ENCODE measurements at regions not wholly inside any gene's neighbourhood (a gene's known extent, or its start where the extent isn't known, plus 50 kb on each side); places are given as distances from the start of the nearest gene placed in this dataset.

DNA sequence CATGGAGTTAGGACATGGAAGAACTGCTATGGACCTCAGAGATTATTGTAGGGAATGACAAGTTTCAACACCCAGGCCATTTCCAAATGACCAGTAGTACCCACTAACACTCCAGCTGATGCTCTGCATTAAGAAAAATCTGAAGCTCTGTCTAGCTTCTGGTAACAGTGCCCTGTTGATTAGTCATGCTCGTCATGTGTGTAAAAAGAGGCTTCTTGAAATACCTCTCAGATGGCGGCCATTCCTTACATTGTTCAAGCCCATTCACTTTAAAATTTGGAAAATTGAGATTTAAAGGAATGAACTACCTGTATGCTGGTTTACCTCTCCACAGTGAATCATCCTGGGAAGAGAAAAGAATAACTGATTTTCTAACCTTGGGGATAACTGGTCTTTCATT, 527.9 kb upstream of the ARGLU1 start:
- H3K36me3 ChIP-seq (ENCODE audit: low read depth, low read length) = no peaks in the 10 kb centered on the region
- no peak overlapping the region for H2AFZ ChIP-seq (ENCODE audit: low read length)
- no peak for TF ChIP-seq EZH2 (IDR thresholded peaks at IDR 0.05; ENCODE audit: low read length, unreplicated experiment)
- TF ChIP-seq EZH2phosphoT487 (IDR thresholded peaks at IDR 0.05; ENCODE audit: borderline replicate concordance, low read length) = no peak
- TF ChIP-seq, protein P1, sequence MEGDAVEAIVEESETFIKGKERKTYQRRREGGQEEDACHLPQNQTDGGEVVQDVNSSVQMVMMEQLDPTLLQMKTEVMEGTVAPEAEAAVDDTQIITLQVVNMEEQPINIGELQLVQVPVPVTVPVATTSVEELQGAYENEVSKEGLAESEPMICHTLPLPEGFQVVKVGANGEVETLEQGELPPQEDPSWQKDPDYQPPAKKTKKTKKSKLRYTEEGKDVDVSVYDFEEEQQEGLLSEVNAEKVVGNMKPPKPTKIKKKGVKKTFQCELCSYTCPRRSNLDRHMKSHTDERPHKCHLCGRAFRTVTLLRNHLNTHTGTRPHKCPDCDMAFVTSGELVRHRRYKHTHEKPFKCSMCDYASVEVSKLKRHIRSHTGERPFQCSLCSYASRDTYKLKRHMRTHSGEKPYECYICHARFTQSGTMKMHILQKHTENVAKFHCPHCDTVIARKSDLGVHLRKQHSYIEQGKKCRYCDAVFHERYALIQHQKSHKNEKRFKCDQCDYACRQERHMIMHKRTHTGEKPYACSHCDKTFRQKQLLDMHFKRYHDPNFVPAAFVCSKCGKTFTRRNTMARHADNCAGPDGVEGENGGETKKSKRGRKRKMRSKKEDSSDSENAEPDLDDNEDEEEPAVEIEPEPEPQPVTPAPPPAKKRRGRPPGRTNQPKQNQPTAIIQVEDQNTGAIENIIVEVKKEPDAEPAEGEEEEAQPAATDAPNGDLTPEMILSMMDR (conservative IDR thresholded peaks at IDR 0.05; ENCODE audit: low read depth, low read length) = no peak
- no peaks in the 10 kb centered on the region for H3K9me2 ChIP-seq (replicated peaks; ENCODE audit: low read length)
- H3K4me1 ChIP-seq (ENCODE audit: insufficient read depth, low read length) = no peaks in the 10 kb centered on the region
- intact Hi-C loops (cut with micrococcal nuclease) = no loop called here
- no peaks in the 10 kb centered on the region for H3K27me3 ChIP-seq (ENCODE audit: low read length)
- no peaks in the 10 kb centered on the region for H4K20me1 ChIP-seq (ENCODE audit: low read length)
- no TSS peak for BruUV-seq (replicated peaks)
- DNase-seq (no peak), ATAC-seq (no peak)
- CTCF ChIA-PET = no interaction called here
- no peaks in the 10 kb centered on the region for H3K79me2 ChIP-seq (ENCODE audit: low read length)
- H3K27ac ChIP-seq (ENCODE audit: low read length) = no peak overlapping the region
- no peaks in the 10 kb centered on the region for H3F3A ChIP-seq (ENCODE audit: low read length, unreplicated experiment)
- no peak overlapping the region for H3K4me2 ChIP-seq (ENCODE audit: low read length)
- H3K9me3 ChIP-seq (ENCODE audit: low read length) = no peaks in the 10 kb centered on the region
- no peak overlapping the region for H3K9ac ChIP-seq (ENCODE audit: low read length)
- POLR2A ChIA-PET (ENCODE audit: unreplicated experiment) = no interaction called here
- H3K4me3 ChIP-seq (ENCODE audit: low read length) = no peak overlapping the region

DNA sequence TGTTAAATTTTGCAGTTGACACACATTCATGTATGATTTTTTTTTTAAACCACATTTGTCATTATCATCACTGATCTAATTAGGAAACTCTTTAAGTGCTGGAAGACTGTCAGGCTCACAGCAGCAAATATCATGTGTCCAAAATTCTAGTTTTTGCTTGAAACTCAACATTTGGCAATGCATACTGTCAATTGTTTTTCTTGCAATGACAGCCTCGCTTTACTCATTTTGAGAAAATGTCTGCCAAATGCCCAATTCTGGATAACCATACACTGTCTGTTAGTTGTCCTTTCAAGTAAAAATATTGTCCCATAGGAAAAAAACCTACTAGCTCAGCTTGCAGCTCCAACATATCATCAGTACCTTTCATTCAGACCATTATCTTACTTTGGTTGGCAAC, 523.9 kb upstream of the ARGLU1 start:
- no peaks in the 10 kb centered on the region for H3K79me2 ChIP-seq (ENCODE audit: low read length)
- no peaks in the 10 kb centered on the region for H3K9me2 ChIP-seq (replicated peaks; ENCODE audit: low read length)
- no peaks in the 10 kb centered on the region for H3K9me3 ChIP-seq (ENCODE audit: low read length)
- no peaks in the 10 kb centered on the region for H3K27me3 ChIP-seq (ENCODE audit: low read length)
- CTCF ChIA-PET = no interaction called here
- POLR2A ChIA-PET (ENCODE audit: unreplicated experiment) = no interaction called here
- H3K4me1 ChIP-seq (ENCODE audit: insufficient read depth, low read length) = no peaks in the 10 kb centered on the region
- no peaks in the 10 kb centered on the region for H3F3A ChIP-seq (ENCODE audit: low read length, unreplicated experiment)
- no peak overlapping the region for H3K4me2 ChIP-seq (ENCODE audit: low read length)
- no peak overlapping the region for H3K27ac ChIP-seq (ENCODE audit: low read length)
- no peak overlapping the region for H3K4me3 ChIP-seq (ENCODE audit: low read length)
- TF ChIP-seq, protein P1 (conservative IDR thresholded peaks at IDR 0.05; ENCODE audit: low read depth, low read length) = no peak
- no peak for TF ChIP-seq EZH2phosphoT487 (IDR thresholded peaks at IDR 0.05; ENCODE audit: borderline replicate concordance, low read length)
- no peak for TF ChIP-seq EZH2 (IDR thresholded peaks at IDR 0.05; ENCODE audit: low read length, unreplicated experiment)
- intact Hi-C loops (cut with micrococcal nuclease) = no loop called here
- BruUV-seq (replicated peaks) = no TSS peak
- ATAC-seq = no peak
- no peak overlapping the region for H3K9ac ChIP-seq (ENCODE audit: low read length)
- H2AFZ ChIP-seq (ENCODE audit: low read length) = no peak overlapping the region
- H4K20me1 ChIP-seq (ENCODE audit: low read length) = no peaks in the 10 kb centered on the region
- no peaks in the 10 kb centered on the region for H3K36me3 ChIP-seq (ENCODE audit: low read depth, low read length)
- no peak for DNase-seq

DNA sequence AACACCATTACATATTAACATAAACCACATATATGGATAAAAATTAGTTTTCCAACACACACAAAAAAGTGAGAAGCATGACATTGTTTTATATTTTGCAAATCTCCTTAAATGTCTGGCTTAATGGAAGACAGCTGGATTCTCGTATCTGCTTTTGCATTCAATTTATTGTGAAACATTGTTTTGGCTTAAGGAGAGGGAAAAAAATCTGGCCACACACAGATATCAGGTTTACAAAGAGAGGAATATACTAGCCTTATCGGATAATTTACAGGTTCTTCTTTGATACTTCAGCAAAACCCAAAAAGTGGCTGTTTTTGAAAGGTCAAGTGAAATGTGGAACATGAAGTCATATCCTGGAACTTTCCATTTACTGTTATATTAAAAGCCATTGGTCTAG, 523.5 kb upstream of the ARGLU1 start:
- H3K27me3 ChIP-seq (ENCODE audit: low read length) = no peaks in the 10 kb centered on the region
- H4K20me1 ChIP-seq (ENCODE audit: low read length) = no peaks in the 10 kb centered on the region
- no peak overlapping the region for H3K9ac ChIP-seq (ENCODE audit: low read length)
- H2AFZ ChIP-seq (ENCODE audit: low read length) = no peak overlapping the region
- H3K9me2 ChIP-seq (replicated peaks; ENCODE audit: low read length) = no peaks in the 10 kb centered on the region
- ChIA-PET CTCF (no interaction called here), POLR2A (ENCODE audit: unreplicated experiment) (no interaction called here)
- H3K4me2 ChIP-seq (ENCODE audit: low read length) = no peak overlapping the region
- no peak for DNase-seq
- BruUV-seq (replicated peaks) = no TSS peak
- no peak for TF ChIP-seq EZH2 (IDR thresholded peaks at IDR 0.05; ENCODE audit: low read length, unreplicated experiment)
- TF ChIP-seq, protein P1 (conservative IDR thresholded peaks at IDR 0.05; ENCODE audit: low read depth, low read length) = no peak
- TF ChIP-seq EZH2phosphoT487 (IDR thresholded peaks at IDR 0.05; ENCODE audit: borderline replicate concordance, low read length) = no peak
- H3K4me1 ChIP-seq (ENCODE audit: insufficient read depth, low read length) = no peaks in the 10 kb centered on the region
- H3K79me2 ChIP-seq (ENCODE audit: low read length) = no peaks in the 10 kb centered on the region
- H3K27ac ChIP-seq (ENCODE audit: low read length) = no peak overlapping the region
- H3K4me3 ChIP-seq (ENCODE audit: low read length) = no peak overlapping the region
- no peaks in the 10 kb centered on the region for H3K36me3 ChIP-seq (ENCODE audit: low read depth, low read length)
- H3F3A ChIP-seq (ENCODE audit: low read length, unreplicated experiment) = no peaks in the 10 kb centered on the region
- no peak for ATAC-seq
- intact Hi-C loops (cut with micrococcal nuclease) = no loop called here
- no peaks in the 10 kb centered on the region for H3K9me3 ChIP-seq (ENCODE audit: low read length)

Measured in PC-3 (cell line).